PC-3 (cell line): ENCODE measurements at regions not wholly inside any gene's neighbourhood (a gene's known extent, or its start where the extent isn't known, plus 50 kb on each side); places are given as distances from the start of the nearest gene placed in this dataset.

Experiments
- EZH2 ChIP-seq: fragments of 300-600 bp; sonication (generic); IDR thresholded peaks from one replicate; pipeline ENCODE4 v1.6.1; 2017; ENCODE audit warnings: antibody characterized with exemption, mild to moderate bottlenecking, low read length; ENCODE audit not compliant: unreplicated experiment
- TF ChIP-seq, protein P1 (sequence below): fragments of 300-600 bp; sonication (generic); conservative IDR thresholded peaks from 2 replicates; pipeline ENCODE4 v1.5.1; 2017; ENCODE audit warnings: antibody characterized with exemption, low read depth, mild to moderate bottlenecking, low read length

- TF ChIP-seq, protein P1, sequence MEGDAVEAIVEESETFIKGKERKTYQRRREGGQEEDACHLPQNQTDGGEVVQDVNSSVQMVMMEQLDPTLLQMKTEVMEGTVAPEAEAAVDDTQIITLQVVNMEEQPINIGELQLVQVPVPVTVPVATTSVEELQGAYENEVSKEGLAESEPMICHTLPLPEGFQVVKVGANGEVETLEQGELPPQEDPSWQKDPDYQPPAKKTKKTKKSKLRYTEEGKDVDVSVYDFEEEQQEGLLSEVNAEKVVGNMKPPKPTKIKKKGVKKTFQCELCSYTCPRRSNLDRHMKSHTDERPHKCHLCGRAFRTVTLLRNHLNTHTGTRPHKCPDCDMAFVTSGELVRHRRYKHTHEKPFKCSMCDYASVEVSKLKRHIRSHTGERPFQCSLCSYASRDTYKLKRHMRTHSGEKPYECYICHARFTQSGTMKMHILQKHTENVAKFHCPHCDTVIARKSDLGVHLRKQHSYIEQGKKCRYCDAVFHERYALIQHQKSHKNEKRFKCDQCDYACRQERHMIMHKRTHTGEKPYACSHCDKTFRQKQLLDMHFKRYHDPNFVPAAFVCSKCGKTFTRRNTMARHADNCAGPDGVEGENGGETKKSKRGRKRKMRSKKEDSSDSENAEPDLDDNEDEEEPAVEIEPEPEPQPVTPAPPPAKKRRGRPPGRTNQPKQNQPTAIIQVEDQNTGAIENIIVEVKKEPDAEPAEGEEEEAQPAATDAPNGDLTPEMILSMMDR: no peak
- TF ChIP-seq EZH2: no peak
These were observed 364.2 kb upstream of the RPS23 start for GRCh38 chr5:82642313-82642712.
